CD4-positive, alpha-beta T cell (primary cell): ENCODE measurements at regions not wholly inside any gene's neighbourhood (a gene's known extent, or its start where the extent isn't known, plus 50 kb on each side); places are given as distances from the start of the nearest gene placed in this dataset.
"Not testable (repeated sequence)": the region's sequence is repeated elsewhere in the genome, so short reads cannot be mapped to it uniquely, and the experiment has no call there.

Experiments used
- ATAC-seq: fragments of 200-7000 bp; cut with Tn5 transposase; one replicate; pipeline ENCODE4 v1.10.0; 2022; ENCODE audit warnings: mild to moderate bottlenecking; ENCODE audit not compliant: poor library complexity
- CTCF ChIA-PET: fragments of 350-600 bp; sonication (Branson Sonifier 250); formaldehyde crosslinking; loops from one replicate; lab custom pipeline; 2021; ENCODE audit warnings: antibody characterized with exemption, inconsistent platforms; lab: Charles Lee
- POLR2A ChIA-PET: fragments of 350-600 bp; sonication (Branson Sonifier 250); formaldehyde crosslinking; loops from one replicate; lab custom pipeline; 2021; ENCODE audit warnings: antibody characterized with exemption, inconsistent platforms; lab: Charles Lee
- DNase-seq, 14 experiments: peaks; one replicate each; pipeline ENCODE4 v3.0.0-alpha.2; 2013 to 2020; ENCODE audit warnings: mixed read lengths in 2 of 14
- H3K27ac ChIP-seq, 2 donors: one replicate each; pipeline versions ENCODE4 v1.5.1 to v1.7.0; 2013; ENCODE audit warnings: low read length in 2 of 2, low read depth in 1 of 2, mild to moderate bottlenecking in 1 of 2
- H3K27me3 ChIP-seq, 2 experiments: 1 replicate in 1 of 2; 2 replicates in 1 of 2; pipeline versions ENCODE4 v1.6.1 to v1.7.0; 2013; ENCODE audit warnings: low read length in 2 of 2, control low read depth in 1 of 2, mild to moderate bottlenecking in 1 of 2, moderate library complexity in 1 of 2; ENCODE audit not compliant: insufficient read depth in 2 of 2, control insufficient read depth in 1 of 2
- H3K36me3 ChIP-seq: one replicate; pipeline ENCODE4 v1.6.1; 2013; ENCODE audit warnings: low read length, control low read depth; ENCODE audit not compliant: insufficient read depth
- H3K4me1 ChIP-seq: one replicate; pipeline ENCODE4 v1.6.1; 2013; ENCODE audit warnings: low read length, control low read depth; ENCODE audit not compliant: insufficient read depth
- H3K4me3 ChIP-seq: one replicate; pipeline ENCODE4 v1.5.1; 2013; ENCODE audit warnings: mild to moderate bottlenecking, low read length, moderate library complexity
- H3K9me3 ChIP-seq, 2 experiments: 1 replicate in 1 of 2; 2 replicates in 1 of 2; pipeline versions ENCODE4 v1.6.1 to v1.7.0; 2013; ENCODE audit warnings: low read length in 2 of 2, mild to moderate bottlenecking in 2 of 2, control low read depth in 1 of 2, moderate library complexity in 1 of 2; ENCODE audit not compliant: control insufficient read depth in 1 of 2, insufficient read depth in 1 of 2
- H3K27ac Mint-ChIP-seq: one replicate; pipeline ENCODE4 v1.8.0; 2020; ENCODE audit warnings: mixed read lengths
- H3K27me3 Mint-ChIP-seq: one replicate; pipeline ENCODE4 v1.8.0; 2021; ENCODE audit warnings: mixed read lengths
- H3K36me3 Mint-ChIP-seq: one replicate; pipeline ENCODE4 v1.8.0; 2021; ENCODE audit warnings: low read depth, mixed read lengths
- H3K4me1 Mint-ChIP-seq: one replicate; pipeline ENCODE4 v1.8.0; 2021; ENCODE audit warnings: low read depth, mixed read lengths
- H3K4me3 Mint-ChIP-seq: one replicate; pipeline ENCODE4 v1.8.0; 2020; ENCODE audit warnings: mild to moderate bottlenecking, mixed read lengths
- H3K9me3 Mint-ChIP-seq: one replicate; pipeline ENCODE4 v1.8.0; 2020; ENCODE audit warnings: mixed read lengths
- CTCF ChIP-seq: fragments of 200-600 bp; IDR thresholded peaks from one replicate; pipeline ENCODE4 v1.8.0; 2022; ENCODE audit warnings: antibody characterized with exemption, mild to moderate bottlenecking
- intact Hi-C, 2 experiments: fragments of 100-400 bp; cut with DNase I in 1 of 2; cut with micrococcal nuclease in 1 of 2; formaldehyde crosslinking; loops; one replicate each; pipeline versions ENCODE4 v1.15.1 to v1.9.0; 2023 to 2025; cut with DNase I, micrococcal nuclease

DNA sequence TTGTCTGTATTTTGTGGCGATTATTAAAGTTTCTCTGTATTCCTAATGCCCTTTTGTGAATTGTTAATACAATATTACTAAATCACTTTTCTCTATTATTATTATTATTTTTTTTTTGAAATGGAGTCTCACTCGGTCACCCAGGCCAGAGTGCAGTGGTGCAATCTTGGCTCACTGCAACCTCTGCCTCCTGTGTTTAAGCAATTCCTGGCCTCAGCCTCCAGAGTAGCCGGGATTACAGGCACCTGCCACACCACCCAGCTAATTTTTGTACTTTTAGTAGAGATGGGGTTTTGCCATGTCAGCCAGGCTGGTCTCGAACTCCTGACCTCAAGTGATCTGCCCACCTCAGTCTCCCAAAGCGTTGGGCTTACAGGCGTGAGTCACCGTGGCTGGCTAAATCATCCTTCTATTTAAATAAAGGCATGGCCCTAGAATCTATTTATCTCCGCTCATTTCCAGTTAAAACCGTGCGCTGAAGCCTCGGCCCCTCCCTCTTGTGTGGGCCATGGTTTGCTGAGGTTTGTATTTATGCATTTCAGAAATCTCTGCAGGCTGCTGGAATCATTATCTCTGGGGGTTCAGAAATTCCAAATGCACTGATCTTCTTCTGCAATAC, 1136.4 kb upstream of the TMEM132C start:
- H3K4me3 Mint-ChIP-seq, result no peak overlapping the region
- no peaks in the 10 kb centered on the region for H3K4me1 Mint-ChIP-seq
- ATAC-seq (no peak), DNase-seq (no peak)
- no peaks in the 10 kb centered on the region for H3K36me3 Mint-ChIP-seq
- peaks cover 5% of the 10 kb centered on the region for H3K27me3 Mint-ChIP-seq
- H3K9me3 Mint-ChIP-seq, result peaks cover 4% of the 10 kb centered on the region
- no peak overlapping the region for H3K4me3 ChIP-seq
- TF ChIP-seq CTCF, result no peak
- no peaks in the 10 kb centered on the region for H3K36me3 ChIP-seq
- ChIA-PET POLR2A (no interaction called here), CTCF (no interaction called here)
- peaks cover 0 to 6% of the 10 kb centered on the region in 2 experiments for H3K27me3 ChIP-seq
- no peaks in the 10 kb centered on the region for H3K9me3 ChIP-seq
- no peaks in the 10 kb centered on the region for H3K4me1 ChIP-seq
- no peak overlapping the region for H3K27ac Mint-ChIP-seq
- no peak overlapping the region for H3K27ac ChIP-seq
- intact Hi-C loops, result no loop called here

DNA sequence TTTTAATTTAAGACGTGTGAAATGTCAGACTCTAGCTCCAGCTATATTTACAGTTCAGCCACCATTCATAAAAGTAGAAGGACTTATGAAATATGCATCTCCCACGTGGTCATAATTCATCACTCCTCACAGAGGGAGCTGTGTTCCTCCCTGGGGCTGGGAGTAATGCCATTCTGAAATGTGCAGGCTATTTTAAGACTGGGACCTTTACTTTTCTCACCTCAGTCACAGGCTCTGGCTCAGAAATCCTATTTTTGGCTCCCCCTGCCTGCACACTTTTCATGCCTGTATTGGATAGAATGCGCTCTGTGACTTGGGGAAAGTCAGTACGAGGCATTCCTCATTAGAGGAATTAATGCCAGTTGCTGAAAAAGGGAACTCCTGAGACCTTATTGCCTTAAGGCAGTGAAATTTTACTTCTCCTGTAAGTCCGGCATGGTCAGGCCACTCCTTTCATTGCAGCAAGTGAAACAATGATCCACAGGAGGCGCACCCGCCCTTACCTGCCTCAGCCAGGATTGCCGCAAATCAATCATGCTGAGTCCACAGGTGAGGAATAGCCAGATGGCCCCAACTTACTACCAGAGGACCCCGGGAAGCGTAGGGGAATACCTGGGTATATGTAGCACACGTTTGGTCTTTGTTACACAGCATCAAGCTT, 1133.2 kb upstream of the TMEM132C start:
- Histone ChIP-seq H3K4me1 (no peaks in the 10 kb centered on the region), H3K4me3 (no peak overlapping the region), H3K9me3 (no peaks in the 10 kb centered on the region), H3K36me3 (no peaks in the 10 kb centered on the region), H3K27ac (no peak overlapping the region), H3K27me3 (peaks cover 0 to 2% of the 10 kb centered on the region in 2 experiments)
- no peaks in the 10 kb centered on the region for H3K4me1 Mint-ChIP-seq
- no peak for TF ChIP-seq CTCF
- ATAC-seq, result no peak
- intact Hi-C loops, result no loop called here
- no peaks in the 10 kb centered on the region for H3K36me3 Mint-ChIP-seq
- CTCF ChIA-PET, result no interaction called here
- POLR2A ChIA-PET, result no interaction called here
- H3K9me3 Mint-ChIP-seq, result peaks cover 15% of the 10 kb centered on the region
- no peak overlapping the region for H3K27ac Mint-ChIP-seq
- no peak overlapping the region for H3K4me3 Mint-ChIP-seq
- H3K27me3 Mint-ChIP-seq, result peaks cover 10% of the 10 kb centered on the region
- DNase-seq, result no peak

DNA sequence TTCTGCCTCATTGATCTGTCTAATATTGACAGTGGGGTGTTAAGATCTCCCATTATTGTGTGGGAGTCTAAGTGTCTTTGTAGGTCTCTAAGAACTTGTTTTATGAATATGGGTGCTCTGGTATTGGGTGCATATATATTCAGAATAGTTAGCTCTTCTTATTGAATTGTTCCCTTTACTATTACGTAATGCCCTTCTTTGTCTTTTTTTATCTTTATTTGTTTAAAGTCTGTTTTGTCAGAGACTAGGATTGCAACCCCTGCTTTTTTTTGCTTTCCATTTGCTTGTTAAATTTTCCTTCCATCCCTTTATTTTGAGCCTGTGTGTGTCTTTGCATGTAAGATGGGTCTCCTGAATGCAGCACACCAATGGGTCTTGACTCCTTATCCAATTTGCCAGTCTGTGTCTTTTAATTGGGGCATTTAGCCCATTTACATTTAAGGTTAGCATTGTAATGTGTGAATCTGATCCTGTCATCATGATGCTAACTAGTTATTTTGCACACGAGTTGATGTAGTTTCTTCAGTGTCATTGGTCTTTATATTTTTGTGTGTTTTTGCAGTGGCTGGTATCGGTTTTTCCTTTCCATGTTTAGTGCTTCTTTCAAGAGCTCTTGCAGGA, 1126.0 kb upstream of the TMEM132C start:
- H3K4me3 Mint-ChIP-seq, H3K27ac Mint-ChIP-seq, intact Hi-C loops, DNase-seq, CTCF ChIA-PET, POLR2A ChIA-PET, H3K36me3 Mint-ChIP-seq, ATAC-seq, H3K27ac ChIP-seq, H3K36me3 ChIP-seq, H3K4me1 ChIP-seq, H3K27me3 ChIP-seq, H3K4me3 ChIP-seq: not testable (repeated sequence)
- peaks cover 13% of the 10 kb centered on the region for H3K27me3 Mint-ChIP-seq
- H3K9me3 ChIP-seq, result peaks cover 0 to 13% of the 10 kb centered on the region in 2 experiments
- H3K4me1 Mint-ChIP-seq, result peaks cover 16% of the 10 kb centered on the region
- peaks cover 15% of the 10 kb centered on the region for H3K9me3 Mint-ChIP-seq
